ENCODE measurements at regions not wholly inside any gene's neighbourhood (a gene's known extent, or its start where the extent isn't known, plus 50 kb on each side); places are given as distances from the start of the nearest gene placed in this dataset.

DNA sequence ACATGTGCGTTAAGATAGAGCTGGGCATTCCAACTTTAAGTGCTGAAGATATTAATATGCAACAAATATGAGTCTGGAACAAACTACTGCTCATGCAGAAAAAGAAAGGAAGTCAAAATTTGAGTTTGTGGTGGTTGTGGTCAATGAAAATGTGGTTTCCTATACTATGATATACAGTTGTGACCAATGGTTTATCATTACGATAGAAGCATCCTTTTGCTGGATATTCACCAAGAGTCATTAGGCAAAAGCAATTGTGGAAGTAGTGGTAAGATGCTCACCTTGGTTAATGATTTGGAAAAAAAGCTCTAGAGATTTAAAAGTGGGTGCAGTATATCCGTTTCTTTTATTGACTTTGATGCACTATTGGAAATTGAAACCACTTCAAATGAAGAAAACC, 1007.0 kb downstream of the NR2F1-AS1 start:
- in situ Hi-C loops (cut with MboI) (no loop called here), intact Hi-C loops (cut with micrococcal nuclease; ENCODE audit: unreplicated experiment) (no loop called here)
- FAIRE-seq (no peak), DNase-seq (ENCODE audit: low read depth, low spot score) (no peak), ATAC-seq (no peak)
- Histone ChIP-seq H3K4me1 (ENCODE audit: control insufficient read depth, insufficient read depth, low read length) (no peaks in the 10 kb centered on the region), H3K9me3 (replicated peaks; ENCODE audit: control insufficient read depth, insufficient read depth, low read length) (no peaks in the 10 kb centered on the region), H3K27ac (ENCODE audit: control insufficient read depth, insufficient read depth) (no peak overlapping the region), H3K4me2 (ENCODE audit: control insufficient read depth, insufficient read depth) (no peak overlapping the region), H4K20me1 (ENCODE audit: control insufficient read depth, insufficient read depth) (no peaks in the 10 kb centered on the region), H3K27me3 (replicated peaks in 1 of 2; ENCODE audit: control insufficient read depth in 2 of 2, insufficient read depth in 2 of 2, low read length in 1 of 2) (no peaks in the 10 kb centered on the region), H2AFZ (ENCODE audit: control insufficient read depth, low read depth, low read length) (no peak overlapping the region), H3K79me2 (ENCODE audit: control insufficient read depth, insufficient read depth, low read length) (no peaks in the 10 kb centered on the region), H3K4me3 (no peak overlapping the region), H3K9ac (ENCODE audit: control insufficient read depth, insufficient read depth, low read length) (no peak overlapping the region), H3K36me3 (ENCODE audit: control insufficient read depth in 2 of 2, insufficient read depth in 2 of 2, low read length in 1 of 2) (no peaks in the 10 kb centered on the region)
- ChIA-PET CTCF (no interaction called here), SMC1A (ENCODE audit: uncharacterized antibody, unreplicated experiment) (no interaction called here), POLR2A (no interaction called here), RAD21 (ENCODE audit: unreplicated experiment) (no interaction called here)
- WGBS (ENCODE audit: insufficient coverage, insufficient replicate concordance, low lambda C conversion rate, missing lambda C conversion rate), result 14% methylated on average over 3 of the region's 3 CpGs
- no peak for TF ChIP-seq FOXM1 (IDR thresholded peaks at IDR 0.05; ENCODE audit: low read depth, low read length)
- no peak for TF ChIP-seq MTA3 (IDR thresholded peaks at IDR 0.05; ENCODE audit: borderline replicate concordance, low read length)
- no peak for TF ChIP-seq SMAD1 (IDR thresholded peaks at IDR 0.05; ENCODE audit: low read depth, partially characterized antibody)
- no peak for TF ChIP-seq CBFB (IDR thresholded peaks at IDR 0.05; ENCODE audit: low read depth)
- TF ChIP-seq ZNF384 (IDR thresholded peaks at IDR 0.05; ENCODE audit: borderline replicate concordance, low read depth, low read length), result no peak
- TF ChIP-seq JUNB (IDR thresholded peaks at IDR 0.05), result no peak
- no peak for TF ChIP-seq JUND (IDR thresholded peaks at IDR 0.05; ENCODE audit: low read depth, low read length)
- no peak for TF ChIP-seq POLR2AphosphoS5 (IDR thresholded peaks at IDR 0.05; ENCODE audit: low read length)
- TF ChIP-seq RCOR1 (conservative IDR thresholded peaks at IDR 0.05; ENCODE audit: low read depth, low read length), result no peak
- no peak for TF ChIP-seq SUZ12 (IDR thresholded peaks at IDR 0.05; ENCODE audit: unreplicated experiment)
- TF ChIP-seq, protein P1, sequence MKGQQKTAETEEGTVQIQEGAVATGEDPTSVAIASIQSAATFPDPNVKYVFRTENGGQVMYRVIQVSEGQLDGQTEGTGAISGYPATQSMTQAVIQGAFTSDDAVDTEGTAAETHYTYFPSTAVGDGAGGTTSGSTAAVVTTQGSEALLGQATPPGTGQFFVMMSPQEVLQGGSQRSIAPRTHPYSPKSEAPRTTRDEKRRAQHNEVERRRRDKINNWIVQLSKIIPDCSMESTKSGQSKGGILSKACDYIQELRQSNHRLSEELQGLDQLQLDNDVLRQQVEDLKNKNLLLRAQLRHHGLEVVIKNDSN (IDR thresholded peaks at IDR 0.05; ENCODE audit: borderline replicate concordance, extremely low read length, insufficient read depth, low read depth, low read length), result no peak
- TF ChIP-seq, protein P2, sequence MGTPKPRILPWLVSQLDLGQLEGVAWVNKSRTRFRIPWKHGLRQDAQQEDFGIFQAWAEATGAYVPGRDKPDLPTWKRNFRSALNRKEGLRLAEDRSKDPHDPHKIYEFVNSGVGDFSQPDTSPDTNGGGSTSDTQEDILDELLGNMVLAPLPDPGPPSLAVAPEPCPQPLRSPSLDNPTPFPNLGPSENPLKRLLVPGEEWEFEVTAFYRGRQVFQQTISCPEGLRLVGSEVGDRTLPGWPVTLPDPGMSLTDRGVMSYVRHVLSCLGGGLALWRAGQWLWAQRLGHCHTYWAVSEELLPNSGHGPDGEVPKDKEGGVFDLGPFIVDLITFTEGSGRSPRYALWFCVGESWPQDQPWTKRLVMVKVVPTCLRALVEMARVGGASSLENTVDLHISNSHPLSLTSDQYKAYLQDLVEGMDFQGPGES (IDR thresholded peaks at IDR 0.05), result no peak
- no peak for TF ChIP-seq MTA2 (IDR thresholded peaks at IDR 0.05; ENCODE audit: low read depth)
- TF ChIP-seq BACH1 (IDR thresholded peaks at IDR 0.05; ENCODE audit: borderline replicate concordance), result no peak
- TF ChIP-seq HDAC6 (IDR thresholded peaks at IDR 0.05; ENCODE audit: unreplicated experiment), result no peak
- TF ChIP-seq CREB1 (IDR thresholded peaks at IDR 0.05; ENCODE audit: low read depth), result no peak
- TF ChIP-seq NFYB (IDR thresholded peaks at IDR 0.05; ENCODE audit: insufficient read depth, low read depth, low read length), result no peak
- no peak for TF ChIP-seq NR2C2 (IDR thresholded peaks at IDR 0.05; ENCODE audit: borderline replicate concordance, control insufficient read depth, insufficient read length, low read depth)
- TF ChIP-seq, protein P3, sequence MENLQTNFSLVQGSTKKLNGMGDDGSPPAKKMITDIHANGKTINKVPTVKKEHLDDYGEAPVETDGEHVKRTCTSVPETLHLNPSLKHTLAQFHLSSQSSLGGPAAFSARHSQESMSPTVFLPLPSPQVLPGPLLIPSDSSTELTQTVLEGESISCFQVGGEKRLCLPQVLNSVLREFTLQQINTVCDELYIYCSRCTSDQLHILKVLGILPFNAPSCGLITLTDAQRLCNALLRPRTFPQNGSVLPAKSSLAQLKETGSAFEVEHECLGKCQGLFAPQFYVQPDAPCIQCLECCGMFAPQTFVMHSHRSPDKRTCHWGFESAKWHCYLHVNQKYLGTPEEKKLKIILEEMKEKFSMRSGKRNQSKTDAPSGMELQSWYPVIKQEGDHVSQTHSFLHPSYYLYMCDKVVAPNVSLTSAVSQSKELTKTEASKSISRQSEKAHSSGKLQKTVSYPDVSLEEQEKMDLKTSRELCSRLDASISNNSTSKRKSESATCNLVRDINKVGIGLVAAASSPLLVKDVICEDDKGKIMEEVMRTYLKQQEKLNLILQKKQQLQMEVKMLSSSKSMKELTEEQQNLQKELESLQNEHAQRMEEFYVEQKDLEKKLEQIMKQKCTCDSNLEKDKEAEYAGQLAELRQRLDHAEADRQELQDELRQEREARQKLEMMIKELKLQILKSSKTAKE (IDR thresholded peaks at IDR 0.05; ENCODE audit: low read depth, poor library complexity, severe bottlenecking), result no peak
- no TSS peak for BruUV-seq (replicated peaks)

Data from GM12878 (cell line).